ENCODE measurements at regions not wholly inside any gene's neighbourhood (a gene's known extent, or its start where the extent isn't known, plus 50 kb on each side); places are given as distances from the start of the nearest gene placed in this dataset.

GRCh38 chr5:4246447-4246846 is 650.8 kb downstream of the IRX1 start:
- Histone ChIP-seq H3K23me2 (ENCODE audit: insufficient read length, low read depth, low read length, poor library complexity, severe bottlenecking) (no peaks in the 10 kb centered on the region), H3K9ac (ENCODE audit: extremely low read depth, insufficient read length, low read length) (no peak overlapping the region), H3K27me3 (ENCODE audit: insufficient read depth, low read length) (no peaks in the 10 kb centered on the region), H4K5ac (ENCODE audit: insufficient read length, low read depth, low read length) (no peak overlapping the region), H2BK12ac (ENCODE audit: insufficient read length, low read depth, low read length) (no peak overlapping the region), H2BK20ac (ENCODE audit: low read depth, low read length, poor library complexity, severe bottlenecking) (no peak overlapping the region), H2AFZ (ENCODE audit: low read length) (no peak overlapping the region), H3K4me1 (ENCODE audit: insufficient read depth, low read length) (no peaks in the 10 kb centered on the region), H3K9me3 (ENCODE audit: control insufficient read depth, low read depth, low read length) (no peaks in the 10 kb centered on the region), H3K23ac (ENCODE audit: insufficient read length, low read depth, low read length) (no peak overlapping the region), H3T11ph (ENCODE audit: low read length) (no peak overlapping the region), H2BK15ac (ENCODE audit: low read depth, low read length) (no peak overlapping the region), H3K79me2 (ENCODE audit: insufficient read depth, low read length) (no peaks in the 10 kb centered on the region), H2BK5ac (ENCODE audit: insufficient read length, low read length) (no peak overlapping the region), H2BK120ac (ENCODE audit: low read depth, low read length, poor library complexity, severe bottlenecking) (no peak overlapping the region), H3K14ac (ENCODE audit: insufficient read depth, low read length) (no peak overlapping the region), H3K79me1 (ENCODE audit: insufficient read depth, low read depth, low read length, poor library complexity, severe bottlenecking) (no peaks in the 10 kb centered on the region), H2AK5ac (ENCODE audit: insufficient read length, low read length) (no peak overlapping the region), H3K27ac (ENCODE audit: insufficient read length, low read depth, low read length) (no peak overlapping the region), H3K4me2 (ENCODE audit: insufficient read depth, insufficient read length, low read length) (no peak overlapping the region), H3K56ac (ENCODE audit: insufficient read length, low read depth, low read length) (no peak overlapping the region), H4K91ac (ENCODE audit: insufficient read length, low read depth, low read length) (no peak overlapping the region), H3K4ac (ENCODE audit: low read depth, low read length) (no peak overlapping the region), H3K18ac (ENCODE audit: insufficient read length, low read depth, low read length) (no peak overlapping the region), H4K8ac (replicated peaks; ENCODE audit: insufficient read length, low read depth, low read length) (no peak overlapping the region), H4K20me1 (ENCODE audit: control insufficient read depth, insufficient read depth, insufficient read length) (no peaks in the 10 kb centered on the region)
- Mint-ChIP-seq H3K27ac (no peak overlapping the region), H3K27me3 (ENCODE audit: low read depth) (no peaks in the 10 kb centered on the region; the same call in 1 of the 2 replicates), H3K4me1 (peaks cover 10 to 12% of the 10 kb centered on the region in 2 experiments), H3K36me3 (ENCODE audit: insufficient read depth in 1 of 3, low read depth in 3 of 3) (no peaks in the 10 kb centered on the region), H3K4me3 (no peak overlapping the region), H3K9me3 (no peaks in the 10 kb centered on the region; a peak in 1 of 5 replicates)
- WGBS (ENCODE audit: extremely low coverage, insufficient read length, low lambda C conversion rate), result no CpG with 5 or more reads among the region's 2 CpGs
- DNase-seq, result no peak
- TF ChIP-seq, protein P1, sequence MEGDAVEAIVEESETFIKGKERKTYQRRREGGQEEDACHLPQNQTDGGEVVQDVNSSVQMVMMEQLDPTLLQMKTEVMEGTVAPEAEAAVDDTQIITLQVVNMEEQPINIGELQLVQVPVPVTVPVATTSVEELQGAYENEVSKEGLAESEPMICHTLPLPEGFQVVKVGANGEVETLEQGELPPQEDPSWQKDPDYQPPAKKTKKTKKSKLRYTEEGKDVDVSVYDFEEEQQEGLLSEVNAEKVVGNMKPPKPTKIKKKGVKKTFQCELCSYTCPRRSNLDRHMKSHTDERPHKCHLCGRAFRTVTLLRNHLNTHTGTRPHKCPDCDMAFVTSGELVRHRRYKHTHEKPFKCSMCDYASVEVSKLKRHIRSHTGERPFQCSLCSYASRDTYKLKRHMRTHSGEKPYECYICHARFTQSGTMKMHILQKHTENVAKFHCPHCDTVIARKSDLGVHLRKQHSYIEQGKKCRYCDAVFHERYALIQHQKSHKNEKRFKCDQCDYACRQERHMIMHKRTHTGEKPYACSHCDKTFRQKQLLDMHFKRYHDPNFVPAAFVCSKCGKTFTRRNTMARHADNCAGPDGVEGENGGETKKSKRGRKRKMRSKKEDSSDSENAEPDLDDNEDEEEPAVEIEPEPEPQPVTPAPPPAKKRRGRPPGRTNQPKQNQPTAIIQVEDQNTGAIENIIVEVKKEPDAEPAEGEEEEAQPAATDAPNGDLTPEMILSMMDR (conservative IDR thresholded peaks at IDR 0.05), result no peak

Measured in H9 (cell line).